PC-9 (cell line): ENCODE measurements at regions not wholly inside any gene's neighbourhood (a gene's known extent, or its start where the extent isn't known, plus 50 kb on each side); places are given as distances from the start of the nearest gene placed in this dataset.

Experiments
- BruUV-seq: library from RNA; stranded (reverse); fragments of 400-500 nt; replicated peaks from 2 replicates; lab custom pipeline; 2021; lab: Mats Ljungman, UMichigan
- CTCF ChIA-PET: fragments of 300-600 bp; sonication (Branson Sonifier 250); formaldehyde crosslinking; loops from one replicate; lab custom pipeline; 2022; ENCODE audit warnings: antibody characterized with exemption; lab: Charles Lee
- POLR2A ChIA-PET: fragments of 300-600 bp; sonication (Branson Sonifier 250); formaldehyde crosslinking; loops from one replicate; lab custom pipeline; 2022; ENCODE audit warnings: antibody characterized with exemption; ENCODE audit not compliant: unreplicated experiment; lab: Charles Lee
- DNase-seq, 2 experiments: peaks; one replicate each; pipeline versions ENCODE4 v3.0.0 to v3.0.0-alpha.2; 2015 to 2022; ENCODE audit warnings: mixed read lengths in 1 of 2
- H2AFZ ChIP-seq: fragments of 200-600 bp; sonication (generic); 2 replicates; pipeline ENCODE4 v1.8.1; 2017; ENCODE audit warnings: antibody characterized with exemption
- H3F3A ChIP-seq: fragments of 200-600 bp; sonication (generic); 2 replicates; pipeline ENCODE4 v1.8.1; 2017; ENCODE audit warnings: antibody characterized with exemption, mild to moderate bottlenecking, low read depth; ENCODE audit not compliant: insufficient read depth
- H3K27ac ChIP-seq: fragments of 200-600 bp; sonication (generic); 2 replicates; pipeline ENCODE4 v1.6.1; 2016; ENCODE audit warnings: mixed run types
- H3K27me3 ChIP-seq: fragments of 200-600 bp; sonication (generic); 2 replicates; pipeline ENCODE4 v1.6.1; 2016; ENCODE audit warnings: low read depth, mixed run types; ENCODE audit not compliant: insufficient read depth
- H3K36me3 ChIP-seq: fragments of 200-600 bp; sonication (generic); 2 replicates; pipeline ENCODE4 v1.6.1; 2016; ENCODE audit warnings: low read depth, mixed run types
- H3K4me1 ChIP-seq: fragments of 200-600 bp; sonication (generic); replicated peaks from 2 replicates; pipeline ENCODE4 v1.6.1; 2016; ENCODE audit warnings: mixed run types; ENCODE audit not compliant: insufficient read depth
- H3K4me2 ChIP-seq: fragments of 200-600 bp; sonication (generic); 2 replicates; pipeline ENCODE4 v1.6.1; 2017; ENCODE audit warnings: mixed run types
- H3K4me3 ChIP-seq: fragments of 200-600 bp; sonication (generic); 2 replicates; pipeline ENCODE4 v1.6.1; 2016; ENCODE audit warnings: mixed run types
- H3K79me2 ChIP-seq: fragments of 200-600 bp; sonication (generic); 2 replicates; pipeline ENCODE4 v1.6.1; 2017; ENCODE audit warnings: low read depth, mixed run types
- H3K9me2 ChIP-seq: fragments of 200-600 bp; sonication (generic); 2 replicates; pipeline ENCODE4 v1.8.1; 2017; ENCODE audit warnings: mild to moderate bottlenecking; ENCODE audit not compliant: insufficient read depth
- H3K9me3 ChIP-seq: fragments of 200-600 bp; sonication (generic); 2 replicates; pipeline ENCODE4 v1.8.1; 2016; ENCODE audit warnings: low read depth; ENCODE audit not compliant: insufficient read depth
- H4K20me1 ChIP-seq: fragments of 200-600 bp; sonication (generic); 2 replicates; pipeline ENCODE4 v1.8.1; 2017; ENCODE audit not compliant: insufficient read depth
- EZH2 ChIP-seq: fragments of 200-600 bp; sonication (generic); IDR thresholded peaks from 2 replicates; pipeline ENCODE4 v1.8.0; 2017; ENCODE audit warnings: antibody characterized with exemption, low read depth
- intact Hi-C: fragments of 100-400 bp; cut with micrococcal nuclease; formaldehyde crosslinking; loops from one replicate; pipeline ENCODE4 v1.10.0; 2022; ENCODE audit not compliant: unreplicated experiment
- TF ChIP-seq, protein P1 (sequence below): fragments of 200-600 bp; sonication (generic); conservative IDR thresholded peaks from 2 replicates; pipeline ENCODE4 v1.6.1; 2017; ENCODE audit warnings: mixed run types, antibody characterized with exemption, mild to moderate bottlenecking, moderate library complexity

DNA sequence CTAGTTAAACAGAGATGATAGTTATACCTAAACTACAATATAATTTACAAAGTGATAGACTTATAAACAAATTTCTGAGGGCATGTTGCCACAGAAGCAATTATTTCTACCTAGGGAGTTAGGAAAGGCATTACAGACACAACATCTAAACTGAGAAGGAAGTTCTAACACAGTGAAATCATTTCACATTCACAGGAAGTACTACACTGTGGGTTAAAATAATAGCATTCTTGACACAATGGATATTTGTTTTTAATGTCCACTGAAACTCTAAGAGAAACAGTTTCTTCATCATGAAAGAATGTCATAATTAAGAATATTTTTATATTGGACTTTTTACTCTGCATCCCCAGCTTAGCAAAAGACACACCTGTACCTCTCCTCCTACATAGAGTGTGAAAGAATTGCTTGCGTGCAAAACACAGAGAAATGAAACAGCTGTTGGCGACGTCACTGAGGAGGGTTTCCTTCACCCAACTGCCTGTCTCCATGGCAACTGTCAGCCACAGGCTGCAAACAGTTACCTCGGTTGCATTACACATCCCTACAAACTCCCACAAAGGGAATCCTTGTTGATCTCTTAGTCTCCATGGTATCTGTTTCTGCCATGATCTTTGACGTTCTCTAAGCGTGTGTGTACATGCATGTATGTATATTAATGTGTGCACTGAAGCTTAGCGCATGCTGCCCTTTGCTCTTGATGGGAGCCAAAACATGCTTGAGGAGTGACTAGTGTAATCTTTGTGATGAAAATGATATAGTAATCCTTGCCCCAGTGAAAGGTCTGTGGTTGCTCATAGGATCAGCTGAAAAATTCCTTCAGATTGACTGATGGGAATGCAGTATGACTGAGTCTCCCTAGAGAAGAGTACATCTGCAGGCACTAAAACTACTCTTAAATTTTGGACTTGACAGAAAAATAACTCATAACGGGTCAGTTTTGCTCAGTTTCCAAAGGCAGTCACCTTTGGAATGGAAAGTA is 168.5 kb downstream of the ACTL7B start:
- no peak overlapping the region for H3K4me2 ChIP-seq
- H3K79me2 ChIP-seq: no peaks in the 10 kb centered on the region
- peaks cover 16% of the 10 kb centered on the region for H3K4me1 ChIP-seq
- BruUV-seq: no TSS peak
- no peak for TF ChIP-seq EZH2
- TF ChIP-seq, protein P1, sequence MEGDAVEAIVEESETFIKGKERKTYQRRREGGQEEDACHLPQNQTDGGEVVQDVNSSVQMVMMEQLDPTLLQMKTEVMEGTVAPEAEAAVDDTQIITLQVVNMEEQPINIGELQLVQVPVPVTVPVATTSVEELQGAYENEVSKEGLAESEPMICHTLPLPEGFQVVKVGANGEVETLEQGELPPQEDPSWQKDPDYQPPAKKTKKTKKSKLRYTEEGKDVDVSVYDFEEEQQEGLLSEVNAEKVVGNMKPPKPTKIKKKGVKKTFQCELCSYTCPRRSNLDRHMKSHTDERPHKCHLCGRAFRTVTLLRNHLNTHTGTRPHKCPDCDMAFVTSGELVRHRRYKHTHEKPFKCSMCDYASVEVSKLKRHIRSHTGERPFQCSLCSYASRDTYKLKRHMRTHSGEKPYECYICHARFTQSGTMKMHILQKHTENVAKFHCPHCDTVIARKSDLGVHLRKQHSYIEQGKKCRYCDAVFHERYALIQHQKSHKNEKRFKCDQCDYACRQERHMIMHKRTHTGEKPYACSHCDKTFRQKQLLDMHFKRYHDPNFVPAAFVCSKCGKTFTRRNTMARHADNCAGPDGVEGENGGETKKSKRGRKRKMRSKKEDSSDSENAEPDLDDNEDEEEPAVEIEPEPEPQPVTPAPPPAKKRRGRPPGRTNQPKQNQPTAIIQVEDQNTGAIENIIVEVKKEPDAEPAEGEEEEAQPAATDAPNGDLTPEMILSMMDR: no peak
- H3K27ac ChIP-seq: no peak overlapping the region
- H4K20me1 ChIP-seq: no peaks in the 10 kb centered on the region
- H3K36me3 ChIP-seq: no peaks in the 10 kb centered on the region
- no peak overlapping the region for H2AFZ ChIP-seq
- no peaks in the 10 kb centered on the region for H3K27me3 ChIP-seq
- no peaks in the 10 kb centered on the region for H3K9me2 ChIP-seq
- no peak for DNase-seq
- ChIA-PET POLR2A (no interaction called here), CTCF (interaction anchor here (0.5 kb wide), 1 partner anchor 11 kb away, joined by 3 read pairs; no protein-coding TSS in a partner anchor)
- intact Hi-C loops: no loop called here
- H3F3A ChIP-seq: peaks cover 8% of the 10 kb centered on the region; the same call in 1 of the 2 replicates
- H3K4me3 ChIP-seq: no peak overlapping the region
- H3K9me3 ChIP-seq: peaks cover under 1% of the 10 kb centered on the region; the same call in 1 of the 2 replicates

DNA sequence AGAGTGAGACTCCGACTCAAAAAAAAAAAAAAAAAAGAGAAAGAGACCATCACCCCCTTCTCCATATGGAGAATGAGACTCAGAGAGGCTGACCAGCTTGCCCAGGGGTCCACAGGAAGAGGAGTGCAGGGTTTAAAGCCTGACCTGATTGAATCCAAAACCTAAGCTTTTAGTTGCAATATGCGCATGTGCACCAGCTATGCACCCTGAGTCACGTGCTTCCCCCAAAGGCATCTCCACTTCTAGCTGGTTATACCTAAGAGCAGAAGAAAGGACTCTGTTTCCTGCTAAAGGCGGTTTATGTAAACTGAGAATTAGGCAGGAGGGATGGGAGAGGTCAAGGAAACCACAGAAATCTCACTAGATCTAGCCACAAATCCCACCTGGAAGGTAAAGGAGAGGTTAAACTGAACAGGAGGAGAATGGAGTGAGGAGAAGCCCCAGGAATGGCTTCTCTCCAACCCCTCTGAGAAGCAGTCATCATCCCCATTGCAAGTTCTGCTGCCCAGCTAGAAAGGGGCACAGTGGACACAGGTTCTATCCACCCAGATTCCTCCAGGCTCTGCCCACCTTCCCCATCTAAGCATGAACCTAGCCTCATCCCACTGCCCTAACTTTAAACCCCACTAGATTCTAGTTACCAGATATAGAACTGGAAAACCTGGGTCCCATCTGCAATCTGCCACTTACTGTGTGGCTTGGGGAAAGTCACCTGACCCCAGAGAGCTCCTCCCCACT is 171.3 kb downstream of the ACTL7B start:
- POLR2A ChIA-PET: no interaction called here
- CTCF ChIA-PET: interaction anchor here (0.6 kb wide), 1 partner anchor 11 kb away, joined by 3 read pairs; no protein-coding TSS in a partner anchor
- H3F3A ChIP-seq: no peaks in the 10 kb centered on the region
- H3K9me3 ChIP-seq: no peaks in the 10 kb centered on the region
- no peaks in the 10 kb centered on the region for H3K27me3 ChIP-seq
- intact Hi-C loops: no loop called here
- no peak overlapping the region for H3K4me2 ChIP-seq
- H4K20me1 ChIP-seq: no peaks in the 10 kb centered on the region
- H3K4me1 ChIP-seq: no peaks in the 10 kb centered on the region
- BruUV-seq: no TSS peak
- H2AFZ ChIP-seq: no peak overlapping the region
- no peak overlapping the region for H3K27ac ChIP-seq
- DNase-seq: no peak
- no peak overlapping the region for H3K4me3 ChIP-seq
- H3K9me2 ChIP-seq: no peaks in the 10 kb centered on the region
- no peak for TF ChIP-seq EZH2
- TF ChIP-seq, protein P1: no peak
- H3K79me2 ChIP-seq: no peaks in the 10 kb centered on the region
- no peaks in the 10 kb centered on the region for H3K36me3 ChIP-seq

DNA sequence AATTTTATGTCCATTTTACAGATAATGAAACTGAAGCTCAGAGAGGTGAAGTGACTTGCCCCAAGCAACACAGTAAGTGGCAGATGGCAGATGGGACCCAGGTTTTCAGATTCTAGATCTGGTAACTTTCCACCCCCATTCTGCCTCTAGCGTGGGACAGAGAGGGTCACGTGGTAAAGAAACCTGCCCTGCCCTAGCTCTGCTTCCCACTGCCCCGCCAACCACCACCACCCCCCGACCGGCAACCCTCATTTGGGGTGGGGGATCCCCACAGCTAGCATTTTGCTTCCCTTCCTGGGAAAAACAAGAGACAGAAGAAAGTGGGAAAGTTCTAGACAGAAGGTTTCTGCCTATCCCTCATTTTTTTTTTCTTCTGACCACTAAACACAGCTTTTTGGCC is 172.5 kb downstream of the ACTL7B start:
- no peak overlapping the region for H3K4me3 ChIP-seq
- no peaks in the 10 kb centered on the region for H3K9me3 ChIP-seq
- TF ChIP-seq, protein P1: no peak
- TF ChIP-seq EZH2: no peak
- no peak for DNase-seq
- no peak overlapping the region for H3K4me2 ChIP-seq
- H4K20me1 ChIP-seq: no peaks in the 10 kb centered on the region
- CTCF ChIA-PET: no interaction called here
- no peaks in the 10 kb centered on the region for H3K36me3 ChIP-seq
- no peaks in the 10 kb centered on the region for H3K4me1 ChIP-seq
- no peaks in the 10 kb centered on the region for H3K9me2 ChIP-seq
- intact Hi-C loops: no loop called here
- H3F3A ChIP-seq: no peaks in the 10 kb centered on the region
- BruUV-seq: no TSS peak
- POLR2A ChIA-PET: no interaction called here
- H2AFZ ChIP-seq: no peak overlapping the region
- H3K27ac ChIP-seq: no peak overlapping the region
- no peaks in the 10 kb centered on the region for H3K27me3 ChIP-seq
- no peaks in the 10 kb centered on the region for H3K79me2 ChIP-seq
